SK-N-MC (cell line): ENCODE measurements at regions not wholly inside any gene's neighbourhood (a gene's known extent, or its start where the extent isn't known, plus 50 kb on each side); places are given as distances from the start of the nearest gene placed in this dataset.

Experiments used
- EZH2 ChIP-seq: fragments of 200-600 bp; sonication (generic); IDR thresholded peaks from one replicate; pipeline ENCODE4 v1.6.1; 2017; ENCODE audit warnings: antibody characterized with exemption
- FOXP2 ChIP-seq: optimal IDR thresholded peaks from 2 replicates; pipeline ENCODE3; 2011; ENCODE audit warnings: mild to moderate bottlenecking, moderate library complexity; ENCODE audit not compliant: insufficient read depth; ENCODE audit errors: extremely low read length, control extremely low read depth
- POLR2AphosphoS5 ChIP-seq: IDR thresholded peaks from 2 replicates; pipeline ENCODE4 v1.6.1; 2012; ENCODE audit warnings: mild to moderate bottlenecking, low read depth, low read length, borderline replicate concordance

DNA sequence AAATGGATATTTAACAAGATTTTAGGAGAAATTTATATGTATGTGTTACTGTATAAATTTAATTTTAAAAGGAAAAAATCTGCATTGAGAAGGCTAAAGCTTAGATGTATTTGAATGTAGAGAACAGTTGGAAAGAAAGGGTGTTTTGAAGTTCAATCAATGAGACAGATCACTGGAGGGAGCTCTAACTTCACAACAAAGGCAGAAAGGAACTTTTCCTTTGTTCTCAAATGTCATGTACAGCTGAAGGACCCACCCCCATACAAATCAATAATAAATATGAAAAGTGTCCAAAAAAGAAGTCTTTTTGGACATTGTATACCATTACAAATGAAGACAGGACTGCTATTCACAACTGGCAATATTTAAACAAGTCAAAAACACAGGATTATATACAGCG lies 403.4 kb downstream of the DNAJB9 start:
- TF ChIP-seq POLR2AphosphoS5 (no peak), EZH2 (no peak), FOXP2 (no peak)
